ENCODE measurements at regions not wholly inside any gene's neighbourhood (a gene's known extent, or its start where the extent isn't known, plus 50 kb on each side); places are given as distances from the start of the nearest gene placed in this dataset.

- TF ChIP-seq POLR2A (IDR thresholded peaks at IDR 0.05) = no peak
- TF ChIP-seq, protein P1, sequence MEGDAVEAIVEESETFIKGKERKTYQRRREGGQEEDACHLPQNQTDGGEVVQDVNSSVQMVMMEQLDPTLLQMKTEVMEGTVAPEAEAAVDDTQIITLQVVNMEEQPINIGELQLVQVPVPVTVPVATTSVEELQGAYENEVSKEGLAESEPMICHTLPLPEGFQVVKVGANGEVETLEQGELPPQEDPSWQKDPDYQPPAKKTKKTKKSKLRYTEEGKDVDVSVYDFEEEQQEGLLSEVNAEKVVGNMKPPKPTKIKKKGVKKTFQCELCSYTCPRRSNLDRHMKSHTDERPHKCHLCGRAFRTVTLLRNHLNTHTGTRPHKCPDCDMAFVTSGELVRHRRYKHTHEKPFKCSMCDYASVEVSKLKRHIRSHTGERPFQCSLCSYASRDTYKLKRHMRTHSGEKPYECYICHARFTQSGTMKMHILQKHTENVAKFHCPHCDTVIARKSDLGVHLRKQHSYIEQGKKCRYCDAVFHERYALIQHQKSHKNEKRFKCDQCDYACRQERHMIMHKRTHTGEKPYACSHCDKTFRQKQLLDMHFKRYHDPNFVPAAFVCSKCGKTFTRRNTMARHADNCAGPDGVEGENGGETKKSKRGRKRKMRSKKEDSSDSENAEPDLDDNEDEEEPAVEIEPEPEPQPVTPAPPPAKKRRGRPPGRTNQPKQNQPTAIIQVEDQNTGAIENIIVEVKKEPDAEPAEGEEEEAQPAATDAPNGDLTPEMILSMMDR (IDR thresholded peaks at IDR 0.05) = no peak
Measured at GRCh38 chr16:47887496-47887895, 268.3 kb downstream of the ABCC12 start.
